ENCODE measurements at regions not wholly inside any gene's neighbourhood (a gene's known extent, or its start where the extent isn't known, plus 50 kb on each side); places are given as distances from the start of the nearest gene placed in this dataset.

GRCh38 chr6:4355241-4355640 lies 219.9 kb upstream of the ECI2 start:
- no peak for TF ChIP-seq CTCF (IDR thresholded peaks at IDR 0.05; ENCODE audit: insufficient read depth, low read depth, low read length)
- no peak overlapping the region for H3K4me3 ChIP-seq (ENCODE audit: low read depth, low read length)
- DNase-seq (ENCODE audit: low read depth): peak; percentile 57

GRCh38 chr6:4354181-4354580 lies 218.8 kb upstream of the ECI2 start:
- H3K4me3 ChIP-seq (ENCODE audit: low read depth, low read length): no peak overlapping the region
- TF ChIP-seq CTCF (IDR thresholded peaks at IDR 0.05; ENCODE audit: insufficient read depth, low read depth, low read length): no peak
- no peak for DNase-seq (ENCODE audit: low read depth)

- H3K4me3 ChIP-seq (ENCODE audit: low read depth, low read length): no peak overlapping the region
- no peak for TF ChIP-seq CTCF (IDR thresholded peaks at IDR 0.05; ENCODE audit: insufficient read depth, low read depth, low read length)
- DNase-seq (ENCODE audit: low read depth): no peak
These were observed 217.4 kb upstream of the ECI2 start for GRCh38 chr6:4352731-4353130.

- DNase-seq (ENCODE audit: low read depth): no peak
- peak; percentile 0 for TF ChIP-seq CTCF (IDR thresholded peaks at IDR 0.05; ENCODE audit: insufficient read depth, low read depth, low read length)
- H3K4me3 ChIP-seq (ENCODE audit: low read depth, low read length): peak overlapping the region; percentile 34
These were observed 216.9 kb upstream of the ECI2 start for GRCh38 chr6:4352322-4352669.

GRCh38 chr6:4351520-4352321 lies 216.3 kb upstream of the ECI2 start:
- H3K4me3 ChIP-seq (ENCODE audit: low read depth, low read length): peak overlapping the region; percentile 34
- peak; percentile 93 for DNase-seq (ENCODE audit: low read depth)
- peak; percentile 3 for TF ChIP-seq CTCF (IDR thresholded peaks at IDR 0.05; ENCODE audit: insufficient read depth, low read depth, low read length)

- no peak overlapping the region for H3K4me3 ChIP-seq (ENCODE audit: low read depth, low read length)
- peak; percentile 70 for DNase-seq (ENCODE audit: low read depth)
- TF ChIP-seq CTCF (IDR thresholded peaks at IDR 0.05; ENCODE audit: insufficient read depth, low read depth, low read length): no peak
These were observed 215.5 kb upstream of the ECI2 start for GRCh38 chr6:4350567-4351519.

Data from fibroblast of villous mesenchyme (primary cell).